Right ventricle myocardium superior (tissue), 1 donor: ENCODE measurements at regions not wholly inside any gene's neighbourhood (a gene's known extent, or its start where the extent isn't known, plus 50 kb on each side); places are given as distances from the start of the nearest gene placed in this dataset.
A peak's percentile ranks its signal among the peaks of the same experiment; 100 is the strongest.

Experiments used
- ATAC-seq: fragments of 200-7000 bp; cut with Tn5 transposase; one replicate; pipeline ENCODE4 v1.9.1; 2020; ENCODE audit warnings: mild to moderate bottlenecking; ENCODE audit not compliant: poor library complexity
- DNase-seq: peaks from one replicate; pipeline ENCODE4 v3.0.0-alpha.2; 2020
- intact Hi-C: fragments of 100-400 bp; cut with DNase I; formaldehyde crosslinking; loops from one replicate; pipeline ENCODE4 v1.11.2; 2022
- donor health status: DM: no; HTN: yes; CAD: no; lungs with severe emphysema.

DNA sequence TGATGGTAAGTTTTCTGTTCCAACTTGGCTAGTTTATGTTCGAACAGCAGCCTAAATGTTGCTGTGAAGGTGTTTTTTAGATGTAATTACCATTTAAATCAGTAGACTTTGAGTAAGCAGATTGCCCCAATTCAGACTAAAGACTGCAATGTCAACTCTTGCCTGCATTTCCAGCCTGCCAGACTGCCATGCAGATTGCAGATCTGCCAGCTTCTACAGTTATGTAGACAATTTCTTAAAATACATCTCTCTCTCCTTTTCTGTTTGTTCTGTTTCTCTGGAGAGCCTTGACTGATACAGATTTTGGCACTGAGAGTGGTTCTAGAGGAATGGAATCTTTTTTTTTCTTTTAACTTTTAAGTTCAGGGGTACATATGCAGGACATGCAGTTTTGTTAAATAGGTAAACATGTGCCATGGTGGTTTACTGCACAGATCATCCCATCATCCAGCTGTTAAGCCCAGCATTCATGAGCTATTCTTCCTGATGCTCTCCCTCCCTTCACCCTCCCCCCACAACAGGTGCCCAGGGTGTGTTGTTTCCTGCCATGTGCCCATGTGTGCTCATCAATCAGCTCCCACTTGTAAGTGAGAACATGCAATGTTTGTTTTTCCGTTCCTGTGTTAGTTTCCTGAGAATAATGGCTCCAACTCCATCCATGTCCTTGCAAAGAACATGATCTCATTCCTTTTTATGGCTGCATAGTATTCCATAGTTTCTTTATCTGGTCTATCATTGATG is 227.8 kb downstream of the CPE start:
- intact Hi-C loops, result no loop called here
- ATAC-seq (no peak), DNase-seq (no peak)

GRCh38 chr4:165609653-165610052 is 230.8 kb downstream of the CPE start:
- DNase-seq (no peak), ATAC-seq (no peak)
- intact Hi-C loops, result no loop called here

- ATAC-seq, result no peak
- no peak for DNase-seq
- intact Hi-C loops, result no loop called here
Measured at GRCh38 chr4:165610679-165611437, 232.1 kb downstream of the CPE start.

DNA sequence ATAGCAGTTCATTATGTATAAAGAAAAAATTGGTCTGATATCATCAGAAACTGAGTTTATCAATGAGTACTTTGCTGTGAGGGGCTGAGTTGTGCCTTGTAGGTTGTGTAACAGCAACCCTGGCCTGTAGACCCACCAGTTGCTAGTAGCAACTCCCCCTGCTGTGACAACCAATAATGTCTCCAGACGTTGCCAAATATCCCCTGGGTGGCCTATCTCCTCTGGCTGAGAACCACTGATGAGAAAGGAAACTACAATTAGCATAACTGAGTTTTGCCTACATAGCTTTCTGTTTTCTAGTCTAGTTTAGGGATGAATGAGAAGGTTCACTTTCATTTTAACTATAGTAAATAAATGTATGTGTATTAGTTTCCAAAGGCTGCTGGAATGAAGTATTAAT is 234.1 kb downstream of the CPE start:
- DNase-seq, result no peak
- intact Hi-C loops, result no loop called here
- ATAC-seq, result no peak

GRCh38 chr4:165613581-165613980 is 234.8 kb downstream of the CPE start:
- intact Hi-C loops, result no loop called here
- ATAC-seq (no peak), DNase-seq (no peak)

- intact Hi-C loops, result no loop called here
- DNase-seq, result no peak
- ATAC-seq, result no peak
Measured at GRCh38 chr4:165620913-165621312, 242.1 kb downstream of the CPE start.

- no peak for DNase-seq
Measured at GRCh38 chr4:165621983-165622382, 243.2 kb downstream of the CPE start.

DNA sequence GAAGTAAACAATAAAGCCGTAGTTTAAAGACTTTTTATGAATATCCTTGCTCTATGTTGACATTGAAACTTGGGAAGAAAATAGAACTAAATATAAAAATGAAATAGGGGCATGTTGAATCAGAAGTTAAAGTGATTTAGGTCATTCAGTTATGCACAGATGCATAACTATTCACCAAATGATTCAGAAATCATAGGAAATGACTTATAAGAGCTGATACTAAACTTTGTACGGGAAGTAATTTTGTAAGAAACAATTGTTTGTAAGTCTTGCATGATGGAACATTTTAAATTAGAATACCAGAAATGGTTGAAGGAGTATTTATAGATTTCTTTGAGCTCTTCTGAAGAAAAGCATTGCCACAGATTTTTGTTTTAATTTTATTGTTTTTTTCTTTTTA is 246.5 kb downstream of the CPE start:
- intact Hi-C loops, result no loop called here
- ATAC-seq (no peak), DNase-seq (no peak)

More at GRCh38 chr4:165621983-165622382, 243.2 kb downstream of the CPE start:
- ATAC-seq, result no peak
- intact Hi-C loops, result no loop called here

GRCh38 chr4:165626316-165626715 is 246.7 kb upstream of the TLL1 start:
- intact Hi-C loops, result no loop called here

DNA sequence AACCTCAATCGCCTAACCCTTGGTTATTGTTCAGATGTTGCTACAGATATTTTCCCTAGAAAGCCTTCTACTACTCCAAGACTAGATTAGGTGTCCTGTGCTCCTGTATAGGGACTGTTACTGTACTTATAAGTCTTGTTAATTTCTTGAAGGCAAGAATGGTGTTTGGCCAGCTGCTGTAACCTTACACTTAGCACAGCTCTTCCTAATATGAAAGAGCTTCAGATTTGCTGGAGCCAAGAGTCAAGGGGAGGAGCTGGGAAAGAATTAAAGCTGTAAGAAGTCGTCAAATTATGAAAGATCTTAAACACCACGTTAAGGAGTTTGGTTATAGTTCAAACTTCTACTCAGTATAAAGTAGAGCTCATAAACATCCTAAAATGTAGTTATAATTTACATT is 245.9 kb upstream of the TLL1 start:
- intact Hi-C loops, result no loop called here
- DNase-seq (no peak), ATAC-seq (no peak)

More at GRCh38 chr4:165626316-165626715, 246.7 kb upstream of the TLL1 start:
- ATAC-seq (no peak), DNase-seq (no peak)

- DNase-seq (no peak), ATAC-seq (no peak)
- intact Hi-C loops, result no loop called here
Measured at GRCh38 chr4:165627548-165627947, 245.5 kb upstream of the TLL1 start.

- no peak for ATAC-seq
- no peak for DNase-seq
- intact Hi-C loops, result no loop called here
Measured at GRCh38 chr4:165628572-165628971, 244.5 kb upstream of the TLL1 start.

- ATAC-seq (no peak), DNase-seq (no peak)
- intact Hi-C loops, result no loop called here
Measured at GRCh38 chr4:165630671-165631070, 242.4 kb upstream of the TLL1 start.

DNA sequence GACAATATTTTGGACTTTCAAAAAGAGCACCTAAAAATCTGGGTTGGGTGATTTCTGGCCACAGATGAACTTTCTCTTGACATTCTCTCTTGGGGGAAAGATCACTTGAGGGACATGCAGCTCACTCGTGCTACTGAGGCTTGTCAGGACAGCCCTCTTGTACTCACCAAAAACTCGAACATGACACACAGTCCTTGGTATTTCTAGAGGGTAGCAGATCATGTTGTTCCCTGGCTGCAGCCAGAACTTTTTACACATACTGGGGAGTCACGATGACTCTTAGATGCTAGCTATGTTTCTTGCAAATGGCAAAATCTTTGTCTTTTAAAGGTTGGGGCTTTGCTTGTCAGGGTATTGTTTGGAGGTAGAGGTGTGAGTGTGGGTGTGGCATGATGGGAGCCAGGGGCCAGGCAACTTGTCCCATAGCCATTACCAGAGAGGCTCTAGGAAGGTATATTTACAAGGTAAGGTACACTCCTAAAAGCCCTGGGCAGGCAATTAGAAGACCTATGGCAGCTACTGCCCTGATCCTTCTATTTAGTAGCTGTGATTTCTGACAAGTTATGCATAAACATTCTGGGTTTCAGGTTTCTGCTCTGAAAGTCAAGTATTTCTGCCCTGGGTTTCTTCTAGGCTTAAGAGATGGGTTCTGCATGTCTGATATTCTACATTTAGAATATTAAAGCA is 241.7 kb upstream of the TLL1 start:
- no peak for DNase-seq
- ATAC-seq, result peak; percentile 88
- intact Hi-C loops, result no loop called here

GRCh38 chr4:165631912-165632311 is 241.1 kb upstream of the TLL1 start:
- intact Hi-C loops, result no loop called here
- DNase-seq (no peak), ATAC-seq (peak; percentile 79)

GRCh38 chr4:165634766-165635165 is 238.3 kb upstream of the TLL1 start:
- no peak for DNase-seq
- intact Hi-C loops, result no loop called here
- ATAC-seq, result no peak

- intact Hi-C loops, result no loop called here
- no peak for ATAC-seq
- DNase-seq, result no peak
Measured at GRCh38 chr4:165635381-165635780, 237.7 kb upstream of the TLL1 start.

GRCh38 chr4:165635951-165636350 is 237.1 kb upstream of the TLL1 start:
- ATAC-seq (no peak), DNase-seq (no peak)
- intact Hi-C loops, result no loop called here

- no peak for DNase-seq
- no peak for ATAC-seq
- intact Hi-C loops, result no loop called here
Measured at GRCh38 chr4:165651901-165652300, 221.1 kb upstream of the TLL1 start.

DNA sequence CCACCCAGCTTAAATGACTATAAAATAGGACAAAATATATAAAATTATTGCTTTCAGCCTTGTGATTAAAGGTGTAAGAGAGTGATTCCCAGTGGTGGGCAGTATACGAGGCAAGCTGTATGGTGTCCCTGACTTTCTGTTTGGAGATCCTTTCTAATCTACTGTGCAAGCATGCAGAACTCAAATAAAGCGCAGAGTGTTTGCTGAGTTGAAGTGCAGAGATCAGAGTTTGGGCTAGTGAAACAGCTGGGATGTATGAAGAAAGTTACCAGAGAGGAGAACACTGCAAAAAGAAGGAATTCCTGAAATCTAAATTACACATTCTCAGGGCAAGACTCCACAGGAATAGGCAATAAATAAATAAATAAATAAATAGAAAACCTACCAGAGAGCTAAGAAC is 218.5 kb upstream of the TLL1 start:
- intact Hi-C loops, result no loop called here
- ATAC-seq, result no peak

More for the DNA sequence above, 218.5 kb upstream of the TLL1 start:
- DNase-seq, result no peak
